Cardiac muscle cell (in vitro differentiated cells and primary cell): ENCODE measurements at regions not wholly inside any gene's neighbourhood (a gene's known extent, or its start where the extent isn't known, plus 50 kb on each side); places are given as distances from the start of the nearest gene placed in this dataset.
"Not testable (repeated sequence)": the region's sequence is repeated elsewhere in the genome, so short reads cannot be mapped to it uniquely, and the experiment has no call there.

Source experiments
- DNase-seq, 2 donors: peaks; one replicate each; pipeline versions ENCODE4 v3.0.0 to v3.0.0-alpha.2; 2010 to 2017; ENCODE audit warnings: low read depth in 1 of 2, low spot score in 1 of 2
- H3K27ac ChIP-seq: fragments of 200-600 bp; sonication (generic); 2 replicates; pipeline ENCODE4 v1.5.1; 2016
- H3K27me3 ChIP-seq: fragments of 200-600 bp; sonication (generic); 2 replicates; pipeline ENCODE4 v1.6.0; 2016; ENCODE audit warnings: control low read depth
- H3K36me3 ChIP-seq: fragments of 200-600 bp; sonication (generic); 2 replicates; pipeline ENCODE4 v1.5.1; 2016; ENCODE audit warnings: control low read depth
- H3K4me1 ChIP-seq: fragments of 200-600 bp; sonication (generic); 2 replicates; pipeline ENCODE4 v1.8.1; 2017; ENCODE audit warnings: low read depth, mild to moderate bottlenecking, mixed run types
- H3K4me3 ChIP-seq: fragments of 200-600 bp; sonication (generic); 2 replicates; pipeline ENCODE4 v1.5.1; 2016; ENCODE audit warnings: mild to moderate bottlenecking
- H3K9me3 ChIP-seq: fragments of 200-600 bp; sonication (generic); 2 replicates; pipeline ENCODE4 v1.5.1; 2017; ENCODE audit warnings: low read depth, mild to moderate bottlenecking, control low read depth
- TF ChIP-seq, protein P1 (sequence below): IDR thresholded peaks from 2 replicates; pipeline ENCODE4 v1.5.1; 2012; ENCODE audit warnings: low read depth, mild to moderate bottlenecking, low read length

DNA sequence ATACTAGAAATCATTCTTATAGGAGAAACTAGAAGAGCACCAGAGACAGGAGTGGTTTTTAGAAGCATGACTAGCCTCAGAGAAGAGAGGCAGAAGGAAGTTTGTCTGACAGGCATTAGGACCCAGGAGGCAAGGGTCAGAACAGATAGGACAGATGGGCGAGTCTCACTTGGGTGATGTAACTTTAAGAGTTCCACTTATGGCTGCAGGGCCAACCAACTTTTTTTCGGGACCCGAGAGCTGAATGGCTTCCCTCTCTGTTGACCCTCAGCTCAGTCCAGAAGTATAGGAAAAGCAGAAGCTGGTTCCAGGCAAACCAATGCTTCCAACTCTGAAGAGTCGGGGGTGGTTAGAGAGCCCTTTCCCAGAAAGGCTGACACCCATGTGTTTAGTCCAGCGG, 136.6 kb upstream of the SETMAR start:
- TF ChIP-seq, protein P1, sequence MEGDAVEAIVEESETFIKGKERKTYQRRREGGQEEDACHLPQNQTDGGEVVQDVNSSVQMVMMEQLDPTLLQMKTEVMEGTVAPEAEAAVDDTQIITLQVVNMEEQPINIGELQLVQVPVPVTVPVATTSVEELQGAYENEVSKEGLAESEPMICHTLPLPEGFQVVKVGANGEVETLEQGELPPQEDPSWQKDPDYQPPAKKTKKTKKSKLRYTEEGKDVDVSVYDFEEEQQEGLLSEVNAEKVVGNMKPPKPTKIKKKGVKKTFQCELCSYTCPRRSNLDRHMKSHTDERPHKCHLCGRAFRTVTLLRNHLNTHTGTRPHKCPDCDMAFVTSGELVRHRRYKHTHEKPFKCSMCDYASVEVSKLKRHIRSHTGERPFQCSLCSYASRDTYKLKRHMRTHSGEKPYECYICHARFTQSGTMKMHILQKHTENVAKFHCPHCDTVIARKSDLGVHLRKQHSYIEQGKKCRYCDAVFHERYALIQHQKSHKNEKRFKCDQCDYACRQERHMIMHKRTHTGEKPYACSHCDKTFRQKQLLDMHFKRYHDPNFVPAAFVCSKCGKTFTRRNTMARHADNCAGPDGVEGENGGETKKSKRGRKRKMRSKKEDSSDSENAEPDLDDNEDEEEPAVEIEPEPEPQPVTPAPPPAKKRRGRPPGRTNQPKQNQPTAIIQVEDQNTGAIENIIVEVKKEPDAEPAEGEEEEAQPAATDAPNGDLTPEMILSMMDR = no peak
- Histone ChIP-seq H3K36me3 (no peaks in the 10 kb centered on the region), H3K27ac (no peak overlapping the region), H3K27me3 (no peaks in the 10 kb centered on the region), H3K9me3 (no peaks in the 10 kb centered on the region), H3K4me3 (no peak overlapping the region), H3K4me1 (no peaks in the 10 kb centered on the region)
- no peak for DNase-seq

DNA sequence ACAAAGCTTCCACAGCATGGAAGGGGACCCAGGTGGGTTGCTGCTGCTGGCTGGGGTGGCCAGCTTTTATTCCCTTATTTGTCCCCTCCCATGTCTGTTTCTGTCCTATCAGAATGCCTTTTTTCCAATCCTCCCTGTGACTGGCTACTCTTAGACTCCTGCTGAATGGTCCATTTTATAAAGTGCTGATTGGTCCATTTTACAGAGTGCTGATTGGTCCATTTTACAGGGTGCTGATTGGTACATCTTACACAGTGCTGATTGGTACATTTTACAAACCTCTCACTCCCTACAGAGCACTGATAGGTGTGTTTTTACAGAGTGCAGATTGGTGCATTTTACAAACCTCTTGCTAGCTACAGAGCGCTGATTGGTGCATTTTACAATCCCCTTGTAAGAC, 135.9 kb upstream of the SETMAR start:
- H3K36me3 ChIP-seq, H3K9me3 ChIP-seq, H3K27ac ChIP-seq: not testable (repeated sequence)

DNA sequence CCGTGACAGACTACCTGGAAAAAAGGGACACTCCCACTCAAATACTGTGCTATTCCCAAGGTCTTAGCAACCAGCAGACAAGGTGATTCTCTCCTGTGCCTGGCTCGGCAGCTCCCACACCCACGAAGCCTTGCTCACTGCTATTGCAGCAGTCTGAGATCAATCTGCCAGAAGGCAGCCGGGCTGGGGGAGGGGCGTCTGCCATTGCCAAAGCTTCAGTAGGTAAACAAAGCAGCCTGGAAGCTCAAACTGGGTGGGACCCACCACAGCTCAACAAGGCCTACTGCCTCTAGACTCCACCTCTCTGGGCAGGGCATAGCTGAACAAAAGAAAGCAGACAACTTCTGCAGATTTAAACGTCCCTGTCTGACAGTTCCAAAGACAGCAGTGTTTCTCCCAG, 128.4 kb upstream of the SETMAR start:
- Histone ChIP-seq H3K4me3 (no peak overlapping the region), H3K36me3 (no peaks in the 10 kb centered on the region), H3K4me1 (no peaks in the 10 kb centered on the region), H3K9me3 (no peaks in the 10 kb centered on the region), H3K27ac (no peak overlapping the region), H3K27me3 (no peaks in the 10 kb centered on the region)
- no peak for DNase-seq
- TF ChIP-seq, protein P1 = no peak

More for the DNA sequence above, 135.9 kb upstream of the SETMAR start:
- H3K4me3 ChIP-seq, H3K27me3 ChIP-seq, H3K4me1 ChIP-seq, DNase-seq: not testable (repeated sequence)

DNA sequence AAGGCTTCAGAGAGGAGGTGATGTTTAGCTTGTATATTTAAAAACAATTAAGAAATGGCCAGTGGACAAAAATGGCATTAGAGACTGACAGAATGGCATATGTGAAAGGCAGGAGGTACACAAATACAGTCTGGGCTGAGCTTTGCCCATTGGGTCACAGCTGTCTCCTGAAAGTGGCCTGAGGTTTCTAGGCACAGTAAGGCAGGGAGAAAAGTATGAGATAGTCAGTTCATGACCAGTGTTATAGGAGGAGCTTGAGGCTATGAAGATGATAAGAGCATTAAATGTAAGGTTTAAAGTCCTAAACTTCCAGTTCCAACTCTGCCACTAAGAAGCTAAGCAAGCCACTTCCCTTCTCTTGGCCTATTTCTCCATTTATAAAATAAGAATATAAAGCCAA, 111.2 kb upstream of the SETMAR start:
- H3K9me3 ChIP-seq = no peaks in the 10 kb centered on the region
- TF ChIP-seq, protein P1 = no peak
- H3K27me3 ChIP-seq = no peaks in the 10 kb centered on the region
- H3K4me3 ChIP-seq = no peak overlapping the region
- H3K36me3 ChIP-seq = no peaks in the 10 kb centered on the region
- H3K4me1 ChIP-seq = no peaks in the 10 kb centered on the region
- H3K27ac ChIP-seq = no peak overlapping the region
- no peak for DNase-seq

DNA sequence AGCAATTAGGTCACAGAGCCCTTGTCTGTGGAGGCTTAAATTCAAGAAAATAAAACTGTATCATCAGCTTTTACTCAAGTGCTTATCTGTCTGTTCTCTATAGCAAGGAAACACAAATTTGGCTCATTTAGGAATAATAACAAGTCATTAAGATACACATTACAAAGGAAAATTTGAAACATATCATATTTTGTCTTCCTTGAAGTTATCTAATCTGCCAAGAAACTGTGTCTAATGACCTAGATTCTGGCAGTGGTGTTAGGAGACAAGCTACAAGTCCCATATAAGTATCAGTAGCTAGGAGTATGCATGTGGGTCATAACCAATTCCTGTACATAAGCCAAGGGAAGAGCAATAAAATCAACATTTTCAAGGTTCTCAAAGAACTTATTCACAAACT, 108.2 kb upstream of the SETMAR start:
- H3K27me3 ChIP-seq = no peaks in the 10 kb centered on the region
- no peaks in the 10 kb centered on the region for H3K36me3 ChIP-seq
- DNase-seq = no peak
- H3K27ac ChIP-seq = no peak overlapping the region
- H3K4me3 ChIP-seq = no peak overlapping the region
- TF ChIP-seq, protein P1 = no peak
- H3K9me3 ChIP-seq = no peaks in the 10 kb centered on the region
- H3K4me1 ChIP-seq = no peaks in the 10 kb centered on the region

DNA sequence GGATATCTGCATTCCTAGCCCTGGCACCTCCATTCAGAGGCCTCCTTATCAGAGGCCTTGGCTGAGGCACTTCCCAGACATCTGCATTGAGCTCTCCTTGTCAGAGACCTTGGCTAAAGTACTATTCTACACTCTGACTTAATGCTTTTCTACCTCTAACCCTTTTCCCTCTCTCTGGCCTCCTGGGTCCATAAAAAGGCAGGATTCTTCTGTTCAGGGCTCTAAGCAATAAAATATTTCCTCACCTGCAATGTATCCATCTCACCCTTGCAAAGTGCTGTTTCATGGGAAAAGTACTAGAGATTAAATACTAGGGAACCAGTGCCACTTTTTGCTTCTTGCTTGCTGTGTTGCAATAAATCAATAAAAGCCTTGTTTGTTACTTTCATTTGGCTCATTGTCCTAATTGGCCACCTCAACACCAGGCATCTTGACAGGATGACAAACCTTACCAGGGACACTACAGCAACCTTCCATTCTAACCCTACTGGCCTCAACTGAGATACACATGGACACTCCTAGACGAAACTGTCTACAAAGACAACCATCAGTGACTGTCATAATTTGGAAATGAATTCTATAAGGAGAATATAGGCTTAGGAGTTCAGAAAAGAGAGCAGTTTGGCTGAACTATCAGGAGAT, 106.5 kb upstream of the SETMAR start:
- H3K4me1 ChIP-seq = no peaks in the 10 kb centered on the region
- TF ChIP-seq, protein P1 = no peak
- DNase-seq = no peak

More for the DNA sequence above, 106.5 kb upstream of the SETMAR start:
- Histone ChIP-seq H3K27me3 (no peaks in the 10 kb centered on the region), H3K27ac (no peak overlapping the region), H3K4me3 (no peak overlapping the region), H3K36me3 (no peaks in the 10 kb centered on the region), H3K9me3 (no peaks in the 10 kb centered on the region)
